ENCODE measurements at regions not wholly inside any gene's neighbourhood (a gene's known extent, or its start where the extent isn't known, plus 50 kb on each side); places are given as distances from the start of the nearest gene placed in this dataset.

- Histone ChIP-seq H3K27ac (ENCODE audit: low read length) (no peak overlapping the region), H3K4me3 (ENCODE audit: control insufficient read depth in 1 of 2, extremely low read depth in 1 of 2, low read length in 1 of 2) (no peak overlapping the region), H3K36me3 (ENCODE audit: control insufficient read depth in 2 of 2, extremely low read depth in 1 of 2, insufficient read depth in 1 of 2, low read length in 1 of 2) (no peaks in the 10 kb centered on the region), H3K27me3 (replicated peaks in 1 of 2; ENCODE audit: control insufficient read depth in 2 of 2, extremely low read depth in 1 of 2, insufficient read depth in 2 of 2, low read length in 1 of 2) (peaks cover 0 to 4% of the 10 kb centered on the region in 2 experiments), H3K4me1 (ENCODE audit: control insufficient read depth in 1 of 2, extremely low read depth in 1 of 2, insufficient read depth in 2 of 2, low read length in 2 of 2) (peaks cover 0 to 9% of the 10 kb centered on the region in 2 experiments), H3K9me3 (no peaks in the 10 kb centered on the region)
- CTCF ChIA-PET: no interaction called here
- no peak overlapping the region for H3K27ac Mint-ChIP-seq
- POLR2A ChIA-PET: no interaction called here
- no peaks in the 10 kb centered on the region for H3K36me3 Mint-ChIP-seq
- no peaks in the 10 kb centered on the region for H3K9me3 Mint-ChIP-seq
- DNase-seq (no peak), ATAC-seq (replicated peaks in 1 of 4) (no peak)
- WGBS (ENCODE audit: insufficient coverage): 97% methylated on average over 6 of the region's 9 CpGs
- no peak overlapping the region for H3K4me3 Mint-ChIP-seq
- H3K4me1 Mint-ChIP-seq: peaks cover 4 to 17% (median 14%) of the 10 kb centered on the region in 3 donors
- no peaks in the 10 kb centered on the region for H3K27me3 Mint-ChIP-seq
Observed at GRCh38 chr3:107992976-107993684, 97.7 kb downstream of the CD47 start.

GRCh38 chr3:107990926-107991325 lies 99.9 kb downstream of the CD47 start:
- no peak for DNase-seq
- Histone ChIP-seq H3K36me3 (ENCODE audit: control insufficient read depth in 2 of 2, extremely low read depth in 1 of 2, insufficient read depth in 1 of 2, low read length in 1 of 2) (no peaks in the 10 kb centered on the region), H3K27me3 (replicated peaks in 1 of 2; ENCODE audit: control insufficient read depth in 2 of 2, extremely low read depth in 1 of 2, insufficient read depth in 2 of 2, low read length in 1 of 2) (peaks cover 0 to 4% of the 10 kb centered on the region in 2 experiments), H3K4me3 (ENCODE audit: control insufficient read depth in 1 of 2, extremely low read depth in 1 of 2, low read length in 1 of 2) (no peak overlapping the region), H3K27ac (ENCODE audit: low read length) (no peak overlapping the region), H3K9me3 (no peaks in the 10 kb centered on the region), H3K4me1 (ENCODE audit: control insufficient read depth in 1 of 2, extremely low read depth in 1 of 2, insufficient read depth in 2 of 2, low read length in 2 of 2) (peaks cover 2 to 13% of the 10 kb centered on the region in 2 experiments)
- ChIA-PET CTCF (no interaction called here), POLR2A (no interaction called here)
- Mint-ChIP-seq H3K9me3 (no peaks in the 10 kb centered on the region), H3K4me1 (peaks cover 17 to 38% (median 31%) of the 10 kb centered on the region in 3 donors), H3K27ac (no peak overlapping the region), H3K36me3 (no peaks in the 10 kb centered on the region), H3K4me3 (no peak overlapping the region), H3K27me3 (no peaks in the 10 kb centered on the region)
- no CpG with 5 or more reads among the region's 5 CpGs for WGBS (ENCODE audit: insufficient coverage)
- no peak for ATAC-seq (replicated peaks in 1 of 4)

- no peaks in the 10 kb centered on the region for H3K36me3 ChIP-seq (ENCODE audit: control insufficient read depth in 2 of 2, extremely low read depth in 1 of 2, insufficient read depth in 1 of 2, low read length in 1 of 2)
- H3K4me1 ChIP-seq (ENCODE audit: control insufficient read depth in 1 of 2, extremely low read depth in 1 of 2, insufficient read depth in 2 of 2, low read length in 2 of 2): peaks cover 3 to 15% of the 10 kb centered on the region in 2 experiments
- ChIA-PET POLR2A (no interaction called here), CTCF (no interaction called here)
- no peaks in the 10 kb centered on the region for H3K9me3 ChIP-seq
- no peak overlapping the region for H3K4me3 Mint-ChIP-seq
- peaks cover 0 to 4% of the 10 kb centered on the region in 2 experiments for H3K27me3 ChIP-seq (replicated peaks in 1 of 2; ENCODE audit: control insufficient read depth in 2 of 2, extremely low read depth in 1 of 2, insufficient read depth in 2 of 2, low read length in 1 of 2)
- ATAC-seq (replicated peaks in 1 of 4) (no peak), DNase-seq (no peak)
- H3K36me3 Mint-ChIP-seq: no peaks in the 10 kb centered on the region
- WGBS (ENCODE audit: insufficient coverage): 86% methylated on average over 1 of the region's 6 CpGs
- no peaks in the 10 kb centered on the region for H3K27me3 Mint-ChIP-seq
- no peak overlapping the region for H3K27ac Mint-ChIP-seq
- no peak overlapping the region for H3K4me3 ChIP-seq (ENCODE audit: control insufficient read depth in 1 of 2, extremely low read depth in 1 of 2, low read length in 1 of 2)
- H3K27ac ChIP-seq (ENCODE audit: low read length): no peak overlapping the region
- H3K4me1 Mint-ChIP-seq: peaks cover 22 to 43% (median 35%) of the 10 kb centered on the region in 3 donors
- H3K9me3 Mint-ChIP-seq: no peaks in the 10 kb centered on the region
Observed at GRCh38 chr3:107990433-107990832, 100.4 kb downstream of the CD47 start.

- DNase-seq: no peak
- Histone ChIP-seq H3K9me3 (no peaks in the 10 kb centered on the region), H3K27me3 (replicated peaks in 1 of 2; ENCODE audit: control insufficient read depth in 2 of 2, extremely low read depth in 1 of 2, insufficient read depth in 2 of 2, low read length in 1 of 2) (peaks cover 0 to 4% of the 10 kb centered on the region in 2 experiments), H3K4me3 (ENCODE audit: control insufficient read depth in 1 of 2, extremely low read depth in 1 of 2, low read length in 1 of 2) (no peak overlapping the region), H3K4me1 (ENCODE audit: control insufficient read depth in 1 of 2, extremely low read depth in 1 of 2, insufficient read depth in 2 of 2, low read length in 2 of 2) (peaks cover 5 to 16% of the 10 kb centered on the region in 2 experiments), H3K27ac (ENCODE audit: low read length) (no peak overlapping the region), H3K36me3 (ENCODE audit: control insufficient read depth in 2 of 2, extremely low read depth in 1 of 2, insufficient read depth in 1 of 2, low read length in 1 of 2) (no peaks in the 10 kb centered on the region)
- CTCF ChIA-PET: no interaction called here
- Mint-ChIP-seq H3K36me3 (no peaks in the 10 kb centered on the region), H3K4me3 (no peak overlapping the region), H3K27ac (peak overlapping the region in 1 of 2 donors; percentile 96), H3K9me3 (no peaks in the 10 kb centered on the region), H3K27me3 (no peaks in the 10 kb centered on the region), H3K4me1 (peaks cover 27 to 46% (median 38%) of the 10 kb centered on the region in 3 donors)
- POLR2A ChIA-PET: no interaction called here
- WGBS (ENCODE audit: insufficient coverage): 67% methylated on average over 3 of the region's 4 CpGs
- ATAC-seq (replicated peaks in 1 of 4): no peak
Observed at GRCh38 chr3:107989661-107990060, 101.2 kb downstream of the CD47 start.

- peak in 4 of 35 experiments; percentile 12 to 35 (median 24) for DNase-seq
- peaks cover 5 to 16% of the 10 kb centered on the region in 2 experiments for H3K4me1 ChIP-seq (ENCODE audit: control insufficient read depth in 1 of 2, extremely low read depth in 1 of 2, insufficient read depth in 2 of 2, low read length in 2 of 2)
- H3K27ac Mint-ChIP-seq: peak overlapping the region; percentile 89 to 96
Observed at GRCh38 chr3:107988460-107989175, 102.2 kb downstream of the CD47 start.

GRCh38 chr3:107987036-107987939 lies 103.5 kb downstream of the CD47 start:
- peaks cover 27 to 46% (median 38%) of the 10 kb centered on the region in 3 donors for H3K4me1 Mint-ChIP-seq
- DNase-seq (no peak), ATAC-seq (replicated peaks in 1 of 4) (no peak)
- H3K9me3 ChIP-seq: no peaks in the 10 kb centered on the region
- H3K36me3 ChIP-seq (ENCODE audit: control insufficient read depth in 2 of 2, extremely low read depth in 1 of 2, insufficient read depth in 1 of 2, low read length in 1 of 2): no peaks in the 10 kb centered on the region
- no peaks in the 10 kb centered on the region for H3K36me3 Mint-ChIP-seq
- H3K27ac ChIP-seq (ENCODE audit: low read length): no peak overlapping the region
- H3K9me3 Mint-ChIP-seq: no peaks in the 10 kb centered on the region
- no peak overlapping the region for H3K4me3 ChIP-seq (ENCODE audit: control insufficient read depth in 1 of 2, extremely low read depth in 1 of 2, low read length in 1 of 2)
- ChIA-PET POLR2A (no interaction called here), CTCF (interaction anchor here in 1 of 2 donors (1.7 kb wide), 1 partner anchor 10 kb away, joined by 4 read pairs; no protein-coding TSS in a partner anchor)
- no peaks in the 10 kb centered on the region for H3K27me3 ChIP-seq (replicated peaks in 1 of 2; ENCODE audit: control insufficient read depth in 2 of 2, extremely low read depth in 1 of 2, insufficient read depth in 2 of 2, low read length in 1 of 2)
- H3K27me3 Mint-ChIP-seq: no peaks in the 10 kb centered on the region
- no peak overlapping the region for H3K4me3 Mint-ChIP-seq
- peak overlapping the region; percentile 89 to 96 for H3K27ac Mint-ChIP-seq
- 96% methylated on average over 4 of the region's 8 CpGs for WGBS (ENCODE audit: insufficient coverage)
- H3K4me1 ChIP-seq (ENCODE audit: control insufficient read depth in 1 of 2, extremely low read depth in 1 of 2, insufficient read depth in 2 of 2, low read length in 2 of 2): peaks cover 5 to 16% of the 10 kb centered on the region in 2 experiments

More at GRCh38 chr3:107988460-107989175, 102.2 kb downstream of the CD47 start:
- CTCF ChIA-PET: interaction anchor here (0.5 to 0.6 kb wide), 3 partner anchors 10 to 138 kb away, joined by 3 to 8 read pairs (median 3); no protein-coding TSS in a partner anchor
- Mint-ChIP-seq H3K4me3 (peak overlapping the region in 2 of 3 donors; percentile 25 to 72), H3K27me3 (no peaks in the 10 kb centered on the region), H3K9me3 (no peaks in the 10 kb centered on the region), H3K36me3 (no peaks in the 10 kb centered on the region), H3K4me1 (peaks cover 27 to 46% (median 38%) of the 10 kb centered on the region in 3 donors)
- Histone ChIP-seq H3K4me3 (ENCODE audit: control insufficient read depth in 1 of 2, extremely low read depth in 1 of 2, low read length in 1 of 2) (no peak overlapping the region), H3K27me3 (replicated peaks in 1 of 2; ENCODE audit: control insufficient read depth in 2 of 2, extremely low read depth in 1 of 2, insufficient read depth in 2 of 2, low read length in 1 of 2) (peaks cover 0 to 4% of the 10 kb centered on the region in 2 experiments), H3K9me3 (no peaks in the 10 kb centered on the region), H3K27ac (ENCODE audit: low read length) (peak overlapping the region; percentile 41), H3K36me3 (ENCODE audit: control insufficient read depth in 2 of 2, extremely low read depth in 1 of 2, insufficient read depth in 1 of 2, low read length in 1 of 2) (no peaks in the 10 kb centered on the region)
- 100% methylated on average over 1 of the region's 6 CpGs for WGBS (ENCODE audit: insufficient coverage)
- POLR2A ChIA-PET: no interaction called here
- peak in 2 of 4 experiments; percentile 75 to 84 for ATAC-seq (replicated peaks in 1 of 4)
